Endothelial cell of umbilical vein (primary cell): ENCODE measurements at regions not wholly inside any gene's neighbourhood (a gene's known extent, or its start where the extent isn't known, plus 50 kb on each side); places are given as distances from the start of the nearest gene placed in this dataset.

Experiments
- BruUV-seq: library from RNA; stranded (reverse); fragments of 400-500 nt; replicated peaks from 2 replicates; lab custom pipeline; 2021; lab: Mats Ljungman, UMichigan
- CTCF ChIA-PET: fragments of 300-600, 350-600 bp; sonication (Branson Sonifier 250); formaldehyde crosslinking; loops from one replicate; lab custom pipeline; 2021; ENCODE audit warnings: antibody characterized with exemption, inconsistent platforms; lab: Charles Lee
- POLR2A ChIA-PET: fragments of 300-600, 350-600 bp; sonication (Branson Sonifier 250); formaldehyde crosslinking; loops from one replicate; lab custom pipeline; 2021; ENCODE audit warnings: antibody characterized with exemption, inconsistent platforms; lab: Charles Lee
- DNase-seq: peaks from one replicate; pipeline ENCODE4 v3.0.0-alpha.2; 2011; ENCODE audit warnings: low read depth, low spot score
- FAIRE-seq: peaks from 2 replicates; lab custom pipeline; 2011; peaks lifted over from hg19 to GRCh38; lab: Jason Lieb, UNC
- H2AFZ ChIP-seq: 2 replicates; pipeline ENCODE4 v1.6.0; 2012; ENCODE audit warnings: low read depth, low read length, control low read depth, inconsistent platforms
- H3K27ac ChIP-seq: 2 replicates; pipeline ENCODE4 v1.5.1; 2011; ENCODE audit warnings: low read depth, mild to moderate bottlenecking, control low read depth, low read length, moderate library complexity; ENCODE audit not compliant: insufficient read depth
- H3K27me3 ChIP-seq, 2 experiments: 2 replicates each; pipeline versions ENCODE4 v1.6.0 to v1.6.1; 2011; ENCODE audit warnings: low read length in 2 of 2, mixed read lengths in 1 of 2; ENCODE audit not compliant: control insufficient read depth in 2 of 2, insufficient read depth in 2 of 2
- H3K36me3 ChIP-seq, 2 experiments: 2 replicates in 1 of 2; 3 replicates in 1 of 2; pipeline ENCODE4 v1.5.1; 2011; ENCODE audit warnings: low read length in 2 of 2, mild to moderate bottlenecking in 1 of 2, moderate library complexity in 1 of 2; ENCODE audit not compliant: control insufficient read depth in 2 of 2, insufficient read depth in 2 of 2; ENCODE audit errors: extremely low read depth in 1 of 2
- H3K4me1 ChIP-seq: 3 replicates; pipeline ENCODE4 v1.5.1; 2011; ENCODE audit warnings: mild to moderate bottlenecking, low read length; ENCODE audit not compliant: control insufficient read depth, insufficient read depth; ENCODE audit errors: extremely low read depth
- H3K4me2 ChIP-seq: 2 replicates; pipeline ENCODE4 v1.6.1; 2011; ENCODE audit warnings: low read length, control low read depth, mixed read lengths; ENCODE audit not compliant: insufficient read depth
- H3K4me3 ChIP-seq, 3 experiments: fragments of 200-600 bp in 1 of 3; sonication (generic), shearing (Covaris generic) in 1 of 3; replicated peaks in 1 of 3; 2 replicates each; pipeline ENCODE4 v1.5.1; 2011 to 2016; ENCODE audit warnings: control low read depth in 3 of 3, low read length in 3 of 3, mild to moderate bottlenecking in 2 of 3, inconsistent platforms in 1 of 3, low read depth in 1 of 3, moderate library complexity in 1 of 3; ENCODE audit not compliant: insufficient read depth in 1 of 3
- H3K79me2 ChIP-seq: 2 replicates; pipeline ENCODE4 v1.6.0; 2012; ENCODE audit warnings: low read length, inconsistent platforms; ENCODE audit not compliant: control insufficient read depth, insufficient read depth
- H3K9ac ChIP-seq: replicated peaks from 2 replicates; pipeline ENCODE3; 2011; ENCODE audit warnings: low read length, control low read depth; ENCODE audit not compliant: insufficient read depth; ENCODE audit errors: extremely low read depth
- H3K9me1 ChIP-seq: replicated peaks from 3 replicates; pipeline ENCODE4 v1.6.0; 2011; ENCODE audit warnings: mild to moderate bottlenecking, low read length; ENCODE audit not compliant: control insufficient read depth, insufficient read depth; ENCODE audit errors: extremely low read depth
- H3K9me3 ChIP-seq: replicated peaks from 2 replicates; pipeline ENCODE4 v1.5.1; 2012; ENCODE audit warnings: low read length, inconsistent platforms; ENCODE audit not compliant: control insufficient read depth, insufficient read depth
- H4K20me1 ChIP-seq: replicated peaks from 2 replicates; pipeline ENCODE3; 2011; ENCODE audit warnings: mild to moderate bottlenecking, low read length; ENCODE audit not compliant: control insufficient read depth, insufficient read depth; ENCODE audit errors: extremely low read depth
- CTCF ChIP-seq, 2 donors: IDR thresholded peaks; 1 replicate in 1 of 2; 2 replicates in 1 of 2; pipeline ENCODE4 v1.5.1; 2011; ENCODE audit warnings: low read length in 2 of 2, mild to moderate bottlenecking in 2 of 2, moderate library complexity in 2 of 2, control low read depth in 1 of 2, inconsistent platforms in 1 of 2, low read depth in 1 of 2; ENCODE audit not compliant: insufficient read depth in 1 of 2; ENCODE audit errors: extremely low read depth in 1 of 2
- EZH2 ChIP-seq: IDR thresholded peaks from 2 replicates; pipeline ENCODE4 v1.6.1; 2012; ENCODE audit warnings: borderline replicate concordance, low read depth, mild to moderate bottlenecking, moderate library complexity, low read length, inconsistent platforms; ENCODE audit not compliant: severe bottlenecking
- FOS ChIP-seq: IDR thresholded peaks from 2 replicates; pipeline ENCODE4 v1.6.1; 2011; ENCODE audit warnings: mild to moderate bottlenecking, low read length, moderate library complexity, borderline replicate concordance; ENCODE audit not compliant: insufficient read depth
- GATA2 ChIP-seq: IDR thresholded peaks from 2 replicates; pipeline ENCODE4 v1.7.0; 2011; ENCODE audit warnings: low read depth, mild to moderate bottlenecking, moderate library complexity, mixed read lengths, low read length; ENCODE audit not compliant: insufficient read length, insufficient read depth
- JUN ChIP-seq: IDR thresholded peaks from 2 replicates; pipeline ENCODE4 v1.6.1; 2011; ENCODE audit warnings: borderline replicate concordance, low read depth; ENCODE audit not compliant: insufficient read length, insufficient read depth
- MAX ChIP-seq: IDR thresholded peaks from 2 replicates; pipeline ENCODE4 v1.6.1; 2011; ENCODE audit not compliant: insufficient read depth, insufficient read length
- MYC ChIP-seq: IDR thresholded peaks from one replicate; pipeline ENCODE4 v1.6.1; 2011; ENCODE audit warnings: mild to moderate bottlenecking, low read depth, low read length
- POLR2A ChIP-seq: IDR thresholded peaks from 2 replicates; pipeline ENCODE4 v1.6.1; 2012; ENCODE audit warnings: low read depth, mild to moderate bottlenecking, control low read depth, low read length
- POLR2AphosphoS5 ChIP-seq: IDR thresholded peaks from 2 replicates; pipeline ENCODE4 v1.6.1; 2012; ENCODE audit warnings: low read depth, mild to moderate bottlenecking, control low read depth, low read length, moderate library complexity; ENCODE audit not compliant: insufficient read depth
- dilution Hi-C: fragments of 300-500 bp; cut with MboI; formaldehyde crosslinking; loops from one replicate; pipeline ENCODE4 v1.15.0; 2019; ENCODE audit warnings: low sequenced_read_pairs; ENCODE audit not compliant: extremely low pct_ligation_motif_present
- intact Hi-C: fragments of 100-400 bp; cut with micrococcal nuclease; formaldehyde crosslinking; loops from one replicate; pipeline ENCODE4 v1.10.0; 2022

GRCh38 chr2:120443946-120444345, 98.0 kb downstream of the INHBB start:
- Histone ChIP-seq H3K9ac (no peak overlapping the region), H4K20me1 (no peaks in the 10 kb centered on the region), H2AFZ (no peak overlapping the region), H3K4me3 (no peak overlapping the region), H3K79me2 (no peaks in the 10 kb centered on the region), H3K4me1 (no peaks in the 10 kb centered on the region), H3K27me3 (peaks cover 29 to 37% of the 10 kb centered on the region in 2 experiments), H3K27ac (no peak overlapping the region), H3K9me3 (no peaks in the 10 kb centered on the region), H3K4me2 (no peak overlapping the region), H3K36me3 (no peaks in the 10 kb centered on the region), H3K9me1 (no peaks in the 10 kb centered on the region)
- dilution Hi-C loops (no loop called here), intact Hi-C loops (loop anchor here (10.0 kb wide), 1 partner anchor 231 kb away; no protein-coding TSS in a partner anchor)
- CTCF ChIA-PET = no interaction called here
- no TSS peak for BruUV-seq
- DNase-seq (no peak), FAIRE-seq (no peak)
- POLR2A ChIA-PET = no interaction called here
- TF ChIP-seq POLR2AphosphoS5 = no peak
- no peak for TF ChIP-seq POLR2A
- no peak for TF ChIP-seq JUN
- no peak for TF ChIP-seq CTCF (IDR thresholded peaks at IDR 0.05; ENCODE audit: extremely low read depth in 1 of 2, insufficient read depth in 1 of 2, low read depth in 1 of 2, low read length in 2 of 2)
- no peak for TF ChIP-seq FOS
- TF ChIP-seq MYC = no peak
- TF ChIP-seq GATA2 = no peak
- TF ChIP-seq EZH2 = no peak
- no peak for TF ChIP-seq MAX
